Endothelial cell of umbilical vein (primary cell): ENCODE measurements at regions not wholly inside any gene's neighbourhood (a gene's known extent, or its start where the extent isn't known, plus 50 kb on each side); places are given as distances from the start of the nearest gene placed in this dataset.

Experiments used
- BruUV-seq: library from RNA; stranded (reverse); fragments of 400-500 nt; replicated peaks from 2 replicates; lab custom pipeline; 2021; lab: Mats Ljungman, UMichigan
- CTCF ChIA-PET: fragments of 300-600, 350-600 bp; sonication (Branson Sonifier 250); formaldehyde crosslinking; loops from one replicate; lab custom pipeline; 2021; ENCODE audit warnings: antibody characterized with exemption, inconsistent platforms; lab: Charles Lee
- POLR2A ChIA-PET: fragments of 300-600, 350-600 bp; sonication (Branson Sonifier 250); formaldehyde crosslinking; loops from one replicate; lab custom pipeline; 2021; ENCODE audit warnings: antibody characterized with exemption, inconsistent platforms; lab: Charles Lee
- DNase-seq: peaks from one replicate; pipeline ENCODE4 v3.0.0-alpha.2; 2011; ENCODE audit warnings: low read depth, low spot score
- FAIRE-seq: peaks from 2 replicates; lab custom pipeline; 2011; peaks lifted over from hg19 to GRCh38; lab: Jason Lieb, UNC
- H2AFZ ChIP-seq: 2 replicates; pipeline ENCODE4 v1.6.0; 2012; ENCODE audit warnings: low read depth, low read length, control low read depth, inconsistent platforms
- H3K27ac ChIP-seq: 2 replicates; pipeline ENCODE4 v1.5.1; 2011; ENCODE audit warnings: low read depth, mild to moderate bottlenecking, control low read depth, low read length, moderate library complexity; ENCODE audit not compliant: insufficient read depth
- H3K27me3 ChIP-seq, 2 experiments: 2 replicates each; pipeline versions ENCODE4 v1.6.0 to v1.6.1; 2011; ENCODE audit warnings: low read length in 2 of 2, mixed read lengths in 1 of 2; ENCODE audit not compliant: control insufficient read depth in 2 of 2, insufficient read depth in 2 of 2
- H3K36me3 ChIP-seq, 2 experiments: 2 replicates in 1 of 2; 3 replicates in 1 of 2; pipeline ENCODE4 v1.5.1; 2011; ENCODE audit warnings: low read length in 2 of 2, mild to moderate bottlenecking in 1 of 2, moderate library complexity in 1 of 2; ENCODE audit not compliant: control insufficient read depth in 2 of 2, insufficient read depth in 2 of 2; ENCODE audit errors: extremely low read depth in 1 of 2
- H3K4me1 ChIP-seq: 3 replicates; pipeline ENCODE4 v1.5.1; 2011; ENCODE audit warnings: mild to moderate bottlenecking, low read length; ENCODE audit not compliant: control insufficient read depth, insufficient read depth; ENCODE audit errors: extremely low read depth
- H3K4me2 ChIP-seq: 2 replicates; pipeline ENCODE4 v1.6.1; 2011; ENCODE audit warnings: low read length, control low read depth, mixed read lengths; ENCODE audit not compliant: insufficient read depth
- H3K4me3 ChIP-seq, 3 experiments: fragments of 200-600 bp in 1 of 3; sonication (generic), shearing (Covaris generic) in 1 of 3; replicated peaks in 1 of 3; 2 replicates each; pipeline ENCODE4 v1.5.1; 2011 to 2016; ENCODE audit warnings: control low read depth in 3 of 3, low read length in 3 of 3, mild to moderate bottlenecking in 2 of 3, inconsistent platforms in 1 of 3, low read depth in 1 of 3, moderate library complexity in 1 of 3; ENCODE audit not compliant: insufficient read depth in 1 of 3
- H3K79me2 ChIP-seq: 2 replicates; pipeline ENCODE4 v1.6.0; 2012; ENCODE audit warnings: low read length, inconsistent platforms; ENCODE audit not compliant: control insufficient read depth, insufficient read depth
- H3K9ac ChIP-seq: replicated peaks from 2 replicates; pipeline ENCODE3; 2011; ENCODE audit warnings: low read length, control low read depth; ENCODE audit not compliant: insufficient read depth; ENCODE audit errors: extremely low read depth
- H3K9me1 ChIP-seq: replicated peaks from 3 replicates; pipeline ENCODE4 v1.6.0; 2011; ENCODE audit warnings: mild to moderate bottlenecking, low read length; ENCODE audit not compliant: control insufficient read depth, insufficient read depth; ENCODE audit errors: extremely low read depth
- H3K9me3 ChIP-seq: replicated peaks from 2 replicates; pipeline ENCODE4 v1.5.1; 2012; ENCODE audit warnings: low read length, inconsistent platforms; ENCODE audit not compliant: control insufficient read depth, insufficient read depth
- H4K20me1 ChIP-seq: replicated peaks from 2 replicates; pipeline ENCODE3; 2011; ENCODE audit warnings: mild to moderate bottlenecking, low read length; ENCODE audit not compliant: control insufficient read depth, insufficient read depth; ENCODE audit errors: extremely low read depth
- EZH2 ChIP-seq: IDR thresholded peaks from 2 replicates; pipeline ENCODE4 v1.6.1; 2012; ENCODE audit warnings: borderline replicate concordance, low read depth, mild to moderate bottlenecking, moderate library complexity, low read length, inconsistent platforms; ENCODE audit not compliant: severe bottlenecking
- FOS ChIP-seq: IDR thresholded peaks from 2 replicates; pipeline ENCODE4 v1.6.1; 2011; ENCODE audit warnings: mild to moderate bottlenecking, low read length, moderate library complexity, borderline replicate concordance; ENCODE audit not compliant: insufficient read depth
- GATA2 ChIP-seq: IDR thresholded peaks from 2 replicates; pipeline ENCODE4 v1.7.0; 2011; ENCODE audit warnings: low read depth, mild to moderate bottlenecking, moderate library complexity, mixed read lengths, low read length; ENCODE audit not compliant: insufficient read length, insufficient read depth
- JUN ChIP-seq: IDR thresholded peaks from 2 replicates; pipeline ENCODE4 v1.6.1; 2011; ENCODE audit warnings: borderline replicate concordance, low read depth; ENCODE audit not compliant: insufficient read length, insufficient read depth
- MYC ChIP-seq: IDR thresholded peaks from one replicate; pipeline ENCODE4 v1.6.1; 2011; ENCODE audit warnings: mild to moderate bottlenecking, low read depth, low read length
- POLR2A ChIP-seq: IDR thresholded peaks from 2 replicates; pipeline ENCODE4 v1.6.1; 2012; ENCODE audit warnings: low read depth, mild to moderate bottlenecking, control low read depth, low read length
- POLR2AphosphoS5 ChIP-seq: IDR thresholded peaks from 2 replicates; pipeline ENCODE4 v1.6.1; 2012; ENCODE audit warnings: low read depth, mild to moderate bottlenecking, control low read depth, low read length, moderate library complexity; ENCODE audit not compliant: insufficient read depth
- dilution Hi-C: fragments of 300-500 bp; cut with MboI; formaldehyde crosslinking; loops from one replicate; pipeline ENCODE4 v1.15.0; 2019; ENCODE audit warnings: low sequenced_read_pairs; ENCODE audit not compliant: extremely low pct_ligation_motif_present
- intact Hi-C: fragments of 100-400 bp; cut with micrococcal nuclease; formaldehyde crosslinking; loops from one replicate; pipeline ENCODE4 v1.10.0; 2022
- TF ChIP-seq, protein P1 (sequence below), 2 donors: IDR thresholded peaks; 1 replicate in 1 of 2; 2 replicates in 1 of 2; pipeline ENCODE4 v1.5.1; 2011; ENCODE audit warnings: low read length in 2 of 2, mild to moderate bottlenecking in 2 of 2, moderate library complexity in 2 of 2, control low read depth in 1 of 2, inconsistent platforms in 1 of 2, low read depth in 1 of 2; ENCODE audit not compliant: insufficient read depth in 1 of 2; ENCODE audit errors: extremely low read depth in 1 of 2
- TF ChIP-seq, protein P2 (sequence below): IDR thresholded peaks from 2 replicates; pipeline ENCODE4 v1.6.1; 2011; ENCODE audit not compliant: insufficient read depth, insufficient read length

DNA sequence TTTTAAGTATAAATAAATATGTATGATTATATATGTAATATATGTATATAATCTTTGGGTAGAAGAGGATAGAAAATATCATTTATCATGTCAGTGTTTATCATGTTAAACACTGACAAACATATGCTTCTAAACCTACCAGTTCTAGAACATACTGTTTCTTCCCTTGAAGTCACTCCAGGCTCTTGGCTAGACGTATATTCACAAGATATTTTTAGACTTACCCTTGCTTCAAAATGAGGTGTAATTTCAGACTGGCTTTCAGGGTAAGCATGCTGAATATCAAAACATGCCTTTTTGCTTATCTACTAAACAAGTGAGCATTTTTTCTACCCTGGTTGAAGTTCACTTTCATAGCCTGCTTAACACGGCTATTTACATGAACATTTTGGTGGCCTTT is 642.4 kb upstream of the PKDCC start:
- Histone ChIP-seq H3K9ac (no peak overlapping the region), H3K27me3 (no peaks in the 10 kb centered on the region), H3K4me1 (no peaks in the 10 kb centered on the region), H2AFZ (no peak overlapping the region), H3K9me1 (no peaks in the 10 kb centered on the region), H3K4me3 (no peak overlapping the region), H3K27ac (no peak overlapping the region), H3K79me2 (no peaks in the 10 kb centered on the region), H3K36me3 (no peaks in the 10 kb centered on the region), H3K4me2 (no peak overlapping the region), H4K20me1 (no peaks in the 10 kb centered on the region), H3K9me3 (no peaks in the 10 kb centered on the region)
- ChIA-PET POLR2A (no interaction called here), CTCF (interaction anchor here (1.2 kb wide), 1 partner anchor 450 kb away, joined by 3 read pairs; no protein-coding TSS in a partner anchor)
- no peak for DNase-seq
- no TSS peak for BruUV-seq
- no peak for FAIRE-seq
- intact Hi-C loops, result loop anchor here (10.0 kb wide), 2 partner anchors 371 to 951 kb away; partner anchors contain the start of gene SLC8A1
- dilution Hi-C loops, result no loop called here
- TF ChIP-seq POLR2A (no peak), JUN (no peak), POLR2AphosphoS5 (no peak), FOS (no peak), GATA2 (no peak), EZH2 (no peak), MYC (no peak)
- TF ChIP-seq, protein P1, sequence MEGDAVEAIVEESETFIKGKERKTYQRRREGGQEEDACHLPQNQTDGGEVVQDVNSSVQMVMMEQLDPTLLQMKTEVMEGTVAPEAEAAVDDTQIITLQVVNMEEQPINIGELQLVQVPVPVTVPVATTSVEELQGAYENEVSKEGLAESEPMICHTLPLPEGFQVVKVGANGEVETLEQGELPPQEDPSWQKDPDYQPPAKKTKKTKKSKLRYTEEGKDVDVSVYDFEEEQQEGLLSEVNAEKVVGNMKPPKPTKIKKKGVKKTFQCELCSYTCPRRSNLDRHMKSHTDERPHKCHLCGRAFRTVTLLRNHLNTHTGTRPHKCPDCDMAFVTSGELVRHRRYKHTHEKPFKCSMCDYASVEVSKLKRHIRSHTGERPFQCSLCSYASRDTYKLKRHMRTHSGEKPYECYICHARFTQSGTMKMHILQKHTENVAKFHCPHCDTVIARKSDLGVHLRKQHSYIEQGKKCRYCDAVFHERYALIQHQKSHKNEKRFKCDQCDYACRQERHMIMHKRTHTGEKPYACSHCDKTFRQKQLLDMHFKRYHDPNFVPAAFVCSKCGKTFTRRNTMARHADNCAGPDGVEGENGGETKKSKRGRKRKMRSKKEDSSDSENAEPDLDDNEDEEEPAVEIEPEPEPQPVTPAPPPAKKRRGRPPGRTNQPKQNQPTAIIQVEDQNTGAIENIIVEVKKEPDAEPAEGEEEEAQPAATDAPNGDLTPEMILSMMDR (IDR thresholded peaks at IDR 0.05; ENCODE audit: extremely low read depth in 1 of 2, insufficient read depth in 1 of 2, low read depth in 1 of 2, low read length in 2 of 2), result no peak
- TF ChIP-seq, protein P2, sequence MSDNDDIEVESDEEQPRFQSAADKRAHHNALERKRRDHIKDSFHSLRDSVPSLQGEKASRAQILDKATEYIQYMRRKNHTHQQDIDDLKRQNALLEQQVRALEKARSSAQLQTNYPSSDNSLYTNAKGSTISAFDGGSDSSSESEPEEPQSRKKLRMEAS, result no peak
